OCI-LY1 (cell line): ENCODE measurements at regions not wholly inside any gene's neighbourhood (a gene's known extent, or its start where the extent isn't known, plus 50 kb on each side); places are given as distances from the start of the nearest gene placed in this dataset.

Experiments used
- H2AFZ ChIP-seq: fragments of 200-600 bp; sonication (generic), shearing (Covaris generic); 2 replicates; pipeline ENCODE4 v1.6.0; 2014; ENCODE audit warnings: antibody characterized with exemption, mild to moderate bottlenecking, low read length
- H3F3A ChIP-seq: fragments of 200-600 bp; sonication (generic), shearing (Covaris generic); 2 replicates; pipeline ENCODE4 v1.6.0; 2014; ENCODE audit warnings: mild to moderate bottlenecking, antibody characterized with exemption, low read length, moderate library complexity; ENCODE audit not compliant: insufficient read depth
- H3K27ac ChIP-seq: fragments of 200-600 bp; sonication (generic); 2 replicates; pipeline ENCODE4 v1.5.1; 2014; ENCODE audit warnings: low read length, mixed run types, mild to moderate bottlenecking, low read depth; ENCODE audit not compliant: poor library complexity, severe bottlenecking
- H3K27me3 ChIP-seq: fragments of 200-600 bp; sonication (generic); 2 replicates; pipeline ENCODE4 v1.6.0; 2014; ENCODE audit warnings: antibody characterized with exemption, mild to moderate bottlenecking, low read length, moderate library complexity; ENCODE audit not compliant: insufficient read depth
- H3K36me3 ChIP-seq: fragments of 200-600 bp; sonication (generic); 2 replicates; pipeline ENCODE4 v1.6.1; 2014; ENCODE audit warnings: mild to moderate bottlenecking, antibody characterized with exemption, low read length, moderate library complexity, mixed read lengths; ENCODE audit not compliant: insufficient read depth
- H3K4me1 ChIP-seq: fragments of 200-600 bp; sonication (generic); 2 replicates; pipeline ENCODE4 v1.5.1; 2014; ENCODE audit warnings: mild to moderate bottlenecking, low read length, moderate library complexity; ENCODE audit not compliant: insufficient read depth, severe bottlenecking
- H3K4me2 ChIP-seq: fragments of 200-600 bp; sonication (generic), shearing (Covaris generic); 2 replicates; pipeline ENCODE4 v1.6.1; 2014; ENCODE audit warnings: low read length
- H3K4me3 ChIP-seq: fragments of 200-600 bp; sonication (generic); 2 replicates; pipeline ENCODE4 v1.5.1; 2014; ENCODE audit warnings: low read length, low read depth, mild to moderate bottlenecking, mixed read lengths; ENCODE audit not compliant: poor library complexity, severe bottlenecking
- H3K79me2 ChIP-seq: fragments of 200-600 bp; shearing (Covaris generic); 2 replicates; pipeline ENCODE4 v1.6.1; 2016; ENCODE audit warnings: mixed run types, low read length, mixed read lengths; ENCODE audit not compliant: insufficient read depth
- H3K9ac ChIP-seq: fragments of 200-600 bp; sonication (generic), shearing (Covaris generic); 2 replicates; pipeline ENCODE4 v1.6.1; 2014; ENCODE audit warnings: mild to moderate bottlenecking, low read length, mixed read lengths
- H3K9me2 ChIP-seq: fragments of 200-600 bp; sonication (generic), shearing (Covaris generic); 2 replicates; pipeline ENCODE4 v1.6.1; 2014; ENCODE audit warnings: low read depth, mild to moderate bottlenecking, low read length, mixed read lengths
- H3K9me3 ChIP-seq: fragments of 200-600 bp; shearing (Covaris generic); 2 replicates; pipeline ENCODE4 v1.6.1; 2014; ENCODE audit warnings: low read length, mixed read lengths
- H4K20me1 ChIP-seq: fragments of 200-600 bp; sonication (generic), shearing (Covaris generic); 2 replicates; pipeline ENCODE4 v1.6.0; 2016; ENCODE audit warnings: mild to moderate bottlenecking, low read length; ENCODE audit not compliant: insufficient read depth
- EZH2 ChIP-seq: fragments of 200-600 bp; sonication (generic), shearing (Covaris generic); IDR thresholded peaks from 2 replicates; pipeline ENCODE4 v1.8.0; 2017; ENCODE audit warnings: borderline replicate concordance, mixed run types, mild to moderate bottlenecking, antibody characterized with exemption, low read length, moderate library complexity, mixed read lengths
- TF ChIP-seq, protein P1 (sequence below): fragments of 200-600 bp; sonication (generic), shearing (Covaris generic); IDR thresholded peaks from 2 replicates; pipeline ENCODE4 v1.5.1; 2017; ENCODE audit warnings: mild to moderate bottlenecking, antibody characterized with exemption, low read length, moderate library complexity, mixed read lengths

DNA sequence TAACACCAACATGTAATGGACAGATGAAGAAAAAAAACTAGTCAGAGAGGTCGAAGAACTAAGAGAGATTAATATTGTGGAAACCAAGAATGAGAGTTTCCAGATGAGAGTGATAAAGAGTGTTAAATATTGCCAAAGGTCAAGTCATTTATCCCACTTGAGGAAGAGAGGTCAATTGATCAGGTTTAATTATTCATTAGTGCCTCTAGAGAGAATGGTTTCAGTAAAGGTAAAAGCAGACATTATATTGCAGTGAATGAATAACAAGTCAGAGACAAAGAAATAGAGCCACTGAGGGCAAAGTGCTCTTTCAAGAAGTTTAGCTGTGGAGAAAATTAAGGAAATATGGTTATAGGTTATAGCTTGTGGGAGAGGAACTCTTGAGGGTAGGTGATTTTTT, 263.1 kb downstream of the GUCY2F start:
- Histone ChIP-seq H3K4me2 (no peak overlapping the region), H3K79me2 (no peaks in the 10 kb centered on the region), H3K9ac (no peak overlapping the region), H3K9me2 (no peaks in the 10 kb centered on the region), H3K27me3 (no peaks in the 10 kb centered on the region), H3K36me3 (no peaks in the 10 kb centered on the region), H3F3A (no peaks in the 10 kb centered on the region), H3K4me1 (no peaks in the 10 kb centered on the region), H2AFZ (no peak overlapping the region), H4K20me1 (no peaks in the 10 kb centered on the region), H3K4me3 (no peak overlapping the region), H3K9me3 (no peaks in the 10 kb centered on the region), H3K27ac (no peak overlapping the region)
- TF ChIP-seq EZH2 = no peak
- TF ChIP-seq, protein P1, sequence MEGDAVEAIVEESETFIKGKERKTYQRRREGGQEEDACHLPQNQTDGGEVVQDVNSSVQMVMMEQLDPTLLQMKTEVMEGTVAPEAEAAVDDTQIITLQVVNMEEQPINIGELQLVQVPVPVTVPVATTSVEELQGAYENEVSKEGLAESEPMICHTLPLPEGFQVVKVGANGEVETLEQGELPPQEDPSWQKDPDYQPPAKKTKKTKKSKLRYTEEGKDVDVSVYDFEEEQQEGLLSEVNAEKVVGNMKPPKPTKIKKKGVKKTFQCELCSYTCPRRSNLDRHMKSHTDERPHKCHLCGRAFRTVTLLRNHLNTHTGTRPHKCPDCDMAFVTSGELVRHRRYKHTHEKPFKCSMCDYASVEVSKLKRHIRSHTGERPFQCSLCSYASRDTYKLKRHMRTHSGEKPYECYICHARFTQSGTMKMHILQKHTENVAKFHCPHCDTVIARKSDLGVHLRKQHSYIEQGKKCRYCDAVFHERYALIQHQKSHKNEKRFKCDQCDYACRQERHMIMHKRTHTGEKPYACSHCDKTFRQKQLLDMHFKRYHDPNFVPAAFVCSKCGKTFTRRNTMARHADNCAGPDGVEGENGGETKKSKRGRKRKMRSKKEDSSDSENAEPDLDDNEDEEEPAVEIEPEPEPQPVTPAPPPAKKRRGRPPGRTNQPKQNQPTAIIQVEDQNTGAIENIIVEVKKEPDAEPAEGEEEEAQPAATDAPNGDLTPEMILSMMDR = no peak

DNA sequence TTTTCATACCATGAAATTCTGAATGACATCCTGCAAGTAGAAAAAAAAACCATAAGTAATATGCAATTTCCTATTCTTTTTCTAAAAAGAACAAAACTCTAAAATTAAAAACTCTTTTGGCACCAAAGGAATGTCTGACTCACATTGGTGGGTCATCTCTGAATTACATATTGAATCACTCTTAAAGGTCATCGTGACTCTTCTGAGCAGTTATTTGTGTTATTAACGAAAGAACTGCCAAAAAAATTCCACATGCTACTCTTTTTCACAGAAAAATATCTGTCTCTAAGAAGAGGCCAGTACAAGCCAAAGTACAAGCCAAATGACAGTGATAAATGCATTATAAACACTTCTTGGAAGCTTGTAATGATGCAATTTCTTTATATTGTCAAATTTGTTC, 282.2 kb downstream of the GUCY2F start:
- Histone ChIP-seq H3K27me3 (no peaks in the 10 kb centered on the region), H3K9me3 (no peaks in the 10 kb centered on the region), H3K27ac (no peak overlapping the region), H4K20me1 (no peaks in the 10 kb centered on the region), H3K4me2 (no peak overlapping the region), H2AFZ (no peak overlapping the region), H3K9ac (no peak overlapping the region), H3K4me1 (no peaks in the 10 kb centered on the region), H3K36me3 (no peaks in the 10 kb centered on the region), H3F3A (no peaks in the 10 kb centered on the region), H3K9me2 (no peaks in the 10 kb centered on the region), H3K79me2 (no peaks in the 10 kb centered on the region), H3K4me3 (no peak overlapping the region)
- TF ChIP-seq EZH2 = no peak

DNA sequence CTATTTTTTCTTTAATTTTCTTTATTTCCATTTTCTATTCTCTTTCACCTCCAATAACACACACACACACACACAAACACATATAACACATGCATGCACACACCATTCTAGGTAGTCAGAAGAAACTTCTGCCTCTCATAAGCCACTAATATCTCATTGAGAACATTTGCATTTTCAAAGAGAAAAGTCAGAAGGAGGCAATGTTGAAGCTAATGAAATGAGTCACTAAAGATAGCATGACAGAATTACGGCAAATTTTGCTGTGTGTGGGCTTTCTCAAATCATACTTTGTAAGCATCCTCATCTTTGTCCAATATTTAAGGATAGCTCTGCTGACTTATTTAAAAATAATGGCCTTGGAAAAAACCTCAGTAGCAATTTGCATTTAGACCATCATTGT, 291.3 kb downstream of the GUCY2F start:
- no peak overlapping the region for H3K27ac ChIP-seq
- H3F3A ChIP-seq = no peaks in the 10 kb centered on the region
- TF ChIP-seq, protein P1 = no peak
- TF ChIP-seq EZH2 = no peak
- no peak overlapping the region for H3K9ac ChIP-seq
- H3K27me3 ChIP-seq = no peaks in the 10 kb centered on the region
- H2AFZ ChIP-seq = no peak overlapping the region
- H3K9me2 ChIP-seq = no peaks in the 10 kb centered on the region
- H3K9me3 ChIP-seq = no peaks in the 10 kb centered on the region
- H3K4me2 ChIP-seq = no peak overlapping the region
- no peaks in the 10 kb centered on the region for H3K4me1 ChIP-seq
- H3K36me3 ChIP-seq = no peaks in the 10 kb centered on the region
- H3K79me2 ChIP-seq = no peaks in the 10 kb centered on the region
- no peaks in the 10 kb centered on the region for H4K20me1 ChIP-seq
- H3K4me3 ChIP-seq = no peak overlapping the region

DNA sequence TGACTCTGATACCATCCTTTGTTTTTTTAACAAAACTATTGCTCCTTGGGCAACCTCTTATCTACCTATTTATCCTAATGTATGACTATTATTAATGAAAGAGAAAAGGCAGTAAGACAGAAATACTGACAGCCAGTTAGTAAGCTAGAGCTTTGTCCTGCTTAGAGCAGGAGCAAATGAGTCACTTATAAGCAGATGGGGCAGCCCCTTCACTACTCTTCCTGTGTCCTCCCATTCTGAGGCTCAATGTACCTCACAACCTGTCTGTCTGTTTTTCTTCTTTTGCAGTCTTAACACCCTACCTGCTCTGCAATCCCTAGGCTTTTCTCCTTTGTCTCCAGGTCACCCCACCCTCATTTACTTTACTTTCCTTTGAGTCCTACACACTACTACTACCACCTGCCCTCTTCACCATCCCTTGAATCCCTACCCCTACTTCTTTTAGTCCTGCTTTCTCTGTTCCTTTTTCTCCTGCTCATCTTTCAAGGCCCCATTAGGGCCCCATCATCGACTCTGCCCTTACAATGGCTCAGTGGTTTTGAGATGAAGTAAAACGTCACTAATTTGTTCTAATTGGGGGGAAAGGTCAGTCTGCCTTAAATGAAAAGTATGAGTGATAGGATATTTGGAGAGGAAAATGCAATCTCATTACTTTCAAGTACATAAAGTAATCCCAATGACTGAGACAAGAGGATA, 294.3 kb downstream of the GUCY2F start:
- Histone ChIP-seq H3F3A (no peaks in the 10 kb centered on the region), H4K20me1 (no peaks in the 10 kb centered on the region), H3K4me3 (no peak overlapping the region), H3K9me2 (no peaks in the 10 kb centered on the region), H3K27ac (no peak overlapping the region), H3K4me2 (no peak overlapping the region), H3K79me2 (no peaks in the 10 kb centered on the region), H2AFZ (no peak overlapping the region), H3K36me3 (no peaks in the 10 kb centered on the region), H3K9me3 (no peaks in the 10 kb centered on the region), H3K9ac (no peak overlapping the region), H3K4me1 (no peaks in the 10 kb centered on the region), H3K27me3 (no peaks in the 10 kb centered on the region)
- no peak for TF ChIP-seq EZH2
- TF ChIP-seq, protein P1 = no peak
